Activated CD4-positive, alpha-beta T cell treated with anti-CD3 and anti-CD28 coated beads, Interleukin-2, amount 50 U/mL, for 24 hours (primary cell): ENCODE measurements at regions not wholly inside any gene's neighbourhood (a gene's known extent, or its start where the extent isn't known, plus 50 kb on each side); places are given as distances from the start of the nearest gene placed in this dataset.

Source experiments
- DNase-seq, 2 donors: peaks; one replicate each; pipeline ENCODE4 v3.0.0-alpha.2; 2020; ENCODE audit warnings: low read depth in 1 of 2, low spot score in 1 of 2

GRCh38 chr14:61847861-61848260, 85.6 kb downstream of the SNAPC1 start:
- no peak for DNase-seq

- DNase-seq: no peak
These were observed 92.7 kb downstream of the SNAPC1 start for GRCh38 chr14:61854898-61855297.

DNA sequence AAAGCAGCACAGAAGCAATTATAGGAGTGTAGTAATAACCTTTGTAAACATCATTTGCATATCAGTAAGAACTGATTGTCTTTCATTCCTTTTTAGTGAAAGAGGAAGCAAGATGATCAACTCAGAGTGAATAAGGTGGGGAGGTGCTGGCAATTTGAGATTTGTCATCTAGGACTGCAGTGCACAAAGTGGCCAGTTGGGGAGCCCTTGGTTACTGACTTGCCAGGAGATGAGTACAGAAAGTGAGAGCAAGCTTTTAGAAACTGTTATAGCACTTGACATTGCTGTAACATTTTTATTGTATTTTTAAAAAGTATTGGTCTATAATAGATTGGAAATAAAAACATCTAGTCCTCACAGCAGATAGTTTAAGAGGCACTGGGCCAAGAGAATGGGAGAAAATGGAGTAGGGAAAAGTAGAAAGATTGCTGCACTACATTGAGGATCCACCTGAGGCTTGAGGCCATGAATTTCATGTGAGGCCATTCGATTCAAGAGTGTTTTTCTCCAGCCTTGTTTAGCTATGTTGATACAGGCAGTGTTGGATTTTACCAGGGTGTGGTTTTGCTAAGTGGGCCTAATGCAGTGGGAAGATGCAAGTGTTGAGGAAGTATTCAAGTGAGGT, 98.2 kb downstream of the SNAPC1 start:
- DNase-seq: peak; percentile 33 to 52

DNA sequence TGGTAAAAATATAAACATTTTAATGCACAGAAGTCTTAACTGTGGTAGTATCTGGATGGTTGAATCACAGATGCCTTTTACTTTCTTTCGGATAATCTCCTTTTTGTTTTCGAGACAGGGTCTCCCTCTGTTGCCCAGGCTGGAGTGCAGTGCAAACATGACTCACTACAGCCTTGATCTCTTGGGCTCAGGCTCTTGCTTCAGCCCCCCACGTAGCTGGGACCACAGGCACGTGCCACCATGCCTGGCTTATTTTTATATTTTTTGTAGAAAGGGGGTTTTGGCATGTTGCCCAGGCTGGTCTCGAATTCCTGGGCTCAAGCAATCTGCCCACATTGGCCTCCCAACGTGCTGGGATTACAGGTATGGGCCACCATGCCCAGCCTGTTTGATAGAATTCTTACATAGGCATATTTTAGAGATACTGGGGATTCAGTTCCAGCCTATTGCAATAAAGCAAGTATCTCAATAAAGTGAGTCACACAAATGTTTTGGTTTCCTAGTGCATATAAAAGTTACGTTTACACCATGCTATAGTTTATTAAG, 99.2 kb downstream of the SNAPC1 start:
- no peak for DNase-seq

GRCh38 chr14:61864329-61864898, 102.2 kb downstream of the SNAPC1 start:
- no peak for DNase-seq

DNA sequence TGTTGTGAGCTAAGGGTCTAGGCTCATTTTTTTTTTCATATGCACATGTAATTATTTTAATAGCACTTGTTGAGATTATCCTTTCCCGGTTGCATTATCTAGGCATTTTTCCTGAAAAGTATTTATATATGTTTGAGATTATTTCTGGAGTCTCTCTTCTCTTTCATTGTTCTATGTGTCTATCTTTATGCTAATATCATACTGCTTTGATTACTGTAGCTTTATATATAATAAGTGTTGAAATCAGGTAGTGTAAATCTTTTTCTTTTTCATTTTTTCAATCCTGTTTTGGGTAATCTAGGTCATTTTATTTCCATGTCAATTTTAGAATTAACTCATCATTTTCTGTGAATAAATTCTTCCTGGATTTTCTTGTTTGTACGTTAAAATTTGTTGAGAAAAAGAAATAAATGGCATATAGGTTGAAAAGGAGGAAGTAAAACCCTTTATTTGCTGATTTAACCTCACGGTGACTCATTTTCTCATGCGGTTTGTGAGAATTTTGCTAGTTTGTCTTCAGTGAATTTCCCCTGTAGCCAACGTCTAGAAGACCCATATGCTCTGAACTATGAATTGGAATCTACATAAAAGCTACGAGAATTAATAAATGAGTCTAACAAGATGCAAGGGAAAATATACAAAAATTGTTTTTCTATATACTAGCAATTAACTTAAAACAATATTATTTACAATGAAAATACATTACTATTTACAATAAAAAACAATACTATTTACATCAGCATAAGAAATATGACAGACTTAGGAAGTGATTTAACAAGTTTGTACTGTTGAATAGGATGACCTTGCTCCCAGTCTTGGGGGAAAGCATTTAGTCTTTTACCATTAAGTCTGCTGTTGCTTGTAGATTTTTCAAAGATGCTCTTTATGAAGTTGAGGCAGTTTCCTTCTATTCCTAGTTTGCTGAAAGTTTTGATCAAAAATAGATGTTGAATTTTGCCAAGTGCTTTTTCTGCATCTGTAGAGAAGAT, 105.0 kb downstream of the SNAPC1 start:
- no peak for DNase-seq

GRCh38 chr14:61868846-61869245, 106.6 kb downstream of the SNAPC1 start:
- DNase-seq: no peak

DNA sequence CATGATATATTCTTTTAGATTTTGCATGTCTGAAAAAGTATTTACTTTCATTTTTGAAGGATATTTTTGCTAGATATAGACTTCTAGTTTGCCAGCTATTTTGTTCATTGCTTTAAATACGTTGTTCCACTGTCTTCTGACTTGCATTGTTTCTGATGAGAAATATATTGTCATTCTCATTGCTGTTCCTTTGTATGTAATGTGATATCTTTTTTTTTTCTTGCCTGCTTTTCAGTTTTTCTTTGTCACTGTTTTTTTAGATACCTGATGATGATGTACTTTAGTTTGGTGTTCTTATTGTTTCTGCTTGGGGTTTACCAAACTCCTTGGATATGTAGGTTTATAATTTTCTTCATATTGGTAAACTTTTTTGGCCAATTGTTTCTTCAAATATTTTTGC, 107.9 kb downstream of the SNAPC1 start:
- DNase-seq: no peak

- no peak for DNase-seq
These were observed 110.2 kb downstream of the SNAPC1 start for GRCh38 chr14:61872452-61872851.

- DNase-seq: no peak
These were observed 113.3 kb downstream of the SNAPC1 start for GRCh38 chr14:61875483-61875882.

- no peak for DNase-seq
These were observed 114.3 kb downstream of the SNAPC1 start for GRCh38 chr14:61876362-61877034.

GRCh38 chr14:61877035-61877390, 114.8 kb downstream of the SNAPC1 start:
- no peak for DNase-seq

- no peak for DNase-seq
These were observed 115.5 kb downstream of the SNAPC1 start for GRCh38 chr14:61877768-61878167.

DNA sequence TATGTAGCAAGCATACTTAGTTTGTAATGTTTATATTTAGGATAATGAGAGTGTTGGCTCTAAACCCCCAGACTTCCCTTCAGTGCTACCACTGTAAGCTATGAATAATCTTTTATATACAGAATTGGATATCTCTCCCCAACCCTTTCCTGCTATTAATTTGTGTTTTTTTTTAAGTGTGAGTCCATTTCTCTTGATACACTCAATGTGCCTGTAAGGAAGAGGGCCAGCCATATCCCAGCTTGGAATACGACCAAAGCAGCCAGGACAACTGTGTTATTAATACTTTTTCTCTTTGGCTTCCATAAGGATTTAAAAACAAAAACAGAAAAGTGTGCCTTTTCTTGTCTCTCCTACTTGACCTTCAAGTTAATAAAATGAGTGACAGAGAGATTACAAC, 116.7 kb downstream of the SNAPC1 start:
- DNase-seq: no peak

GRCh38 chr14:61881046-61881445, 118.8 kb downstream of the SNAPC1 start:
- no peak for DNase-seq

DNA sequence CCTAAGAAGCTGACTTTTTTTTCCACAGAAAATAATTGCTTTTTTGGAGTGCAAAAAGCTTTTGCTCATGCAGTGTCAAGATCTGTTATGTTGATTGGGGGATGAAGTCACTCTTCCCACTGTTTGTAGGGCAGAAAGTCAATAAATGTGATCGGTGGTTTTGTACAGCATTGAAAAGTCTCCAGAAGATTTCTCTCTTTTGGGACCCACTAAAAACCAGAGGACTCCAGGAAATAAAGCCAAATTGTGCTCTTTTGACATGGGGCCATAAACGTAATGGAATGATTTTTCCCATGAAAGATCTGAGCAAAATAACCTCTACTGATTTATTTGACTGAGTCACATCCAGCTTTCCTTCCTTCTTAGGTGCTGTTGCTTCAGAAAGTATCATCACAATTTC, 122.5 kb downstream of the SNAPC1 start:
- DNase-seq: no peak

DNA sequence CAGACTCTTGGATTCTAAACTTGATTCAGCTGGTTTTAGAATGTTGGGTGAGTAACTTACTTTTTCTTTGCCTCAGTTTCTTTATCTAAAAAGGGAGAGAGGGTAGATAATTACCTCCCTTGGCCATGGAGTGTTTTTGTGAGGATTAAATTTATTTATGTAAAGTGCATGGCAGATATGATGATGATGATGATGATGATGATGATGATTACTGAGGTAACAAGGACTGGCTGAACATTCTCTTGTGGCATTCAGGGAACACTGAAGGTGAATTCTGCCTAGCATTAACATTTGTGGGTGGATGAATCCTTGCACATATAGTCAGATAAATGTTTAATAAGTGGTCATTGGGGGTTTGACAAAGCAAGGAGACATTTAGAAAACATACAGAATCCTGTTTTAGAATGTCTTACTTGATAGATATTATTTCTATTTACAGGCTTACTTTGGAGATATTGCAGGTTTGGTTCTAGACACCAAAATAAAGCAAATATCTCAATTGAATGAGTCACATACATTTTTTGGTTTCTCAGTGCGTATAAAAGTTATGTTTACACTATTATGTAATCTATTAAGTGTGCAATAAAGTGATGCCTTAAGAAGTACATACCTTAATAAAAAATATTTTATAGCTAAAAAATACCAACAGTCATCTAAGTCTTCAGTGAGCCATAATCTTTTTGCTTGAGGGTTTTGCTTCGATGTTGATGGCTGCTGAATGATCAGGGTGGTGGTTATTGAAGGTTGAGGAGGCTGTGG, 123.2 kb downstream of the SNAPC1 start:
- DNase-seq: no peak

DNA sequence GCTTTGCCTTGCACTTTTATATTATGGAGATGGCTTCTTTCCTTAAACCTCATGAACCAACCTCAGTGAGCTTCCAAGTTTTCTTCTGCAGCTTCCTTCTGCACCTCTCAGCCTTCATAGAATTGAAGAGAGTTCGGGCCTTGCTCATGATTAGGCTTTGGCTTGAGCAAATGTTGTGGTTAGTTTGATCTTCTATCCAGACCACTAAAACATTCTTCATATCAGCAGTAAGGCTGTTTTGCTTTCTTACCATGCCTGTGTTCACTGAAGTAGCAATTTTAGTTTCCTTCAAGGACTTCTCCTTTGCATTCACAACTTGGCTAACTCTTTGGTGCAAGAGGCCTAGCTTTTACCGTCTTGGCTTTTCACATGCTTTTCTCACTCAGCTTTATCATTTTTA, 125.4 kb downstream of the SNAPC1 start:
- no peak for DNase-seq

GRCh38 chr14:61889914-61890351, 127.7 kb downstream of the SNAPC1 start:
- peak in 1 of 2 donors; percentile 27 for DNase-seq

GRCh38 chr14:61891170-61891569, 128.9 kb downstream of the SNAPC1 start:
- DNase-seq: no peak

GRCh38 chr14:61891810-61892209, 129.6 kb downstream of the SNAPC1 start:
- no peak for DNase-seq
